Endothelial cell of umbilical vein (primary cell): ENCODE measurements at regions not wholly inside any gene's neighbourhood (a gene's known extent, or its start where the extent isn't known, plus 50 kb on each side); places are given as distances from the start of the nearest gene placed in this dataset.
"Not testable (repeated sequence)": the region's sequence is repeated elsewhere in the genome, so short reads cannot be mapped to it uniquely, and the experiment has no call there.

ENCODE experiments used
- CTCF ChIP-seq, 2 donors: IDR thresholded peaks; 1 replicate in 1 of 2; 2 replicates in 1 of 2; pipeline ENCODE4 v1.5.1; 2011; ENCODE audit warnings: low read length in 2 of 2, mild to moderate bottlenecking in 2 of 2, moderate library complexity in 2 of 2, control low read depth in 1 of 2, inconsistent platforms in 1 of 2, low read depth in 1 of 2; ENCODE audit not compliant: insufficient read depth in 1 of 2; ENCODE audit errors: extremely low read depth in 1 of 2
- EZH2 ChIP-seq: IDR thresholded peaks from 2 replicates; pipeline ENCODE4 v1.6.1; 2012; ENCODE audit warnings: borderline replicate concordance, low read depth, mild to moderate bottlenecking, moderate library complexity, low read length, inconsistent platforms; ENCODE audit not compliant: severe bottlenecking
- GATA2 ChIP-seq: IDR thresholded peaks from 2 replicates; pipeline ENCODE4 v1.7.0; 2011; ENCODE audit warnings: low read depth, mild to moderate bottlenecking, moderate library complexity, mixed read lengths, low read length; ENCODE audit not compliant: insufficient read length, insufficient read depth
- MYC ChIP-seq: IDR thresholded peaks from one replicate; pipeline ENCODE4 v1.6.1; 2011; ENCODE audit warnings: mild to moderate bottlenecking, low read depth, low read length
- POLR2A ChIP-seq: IDR thresholded peaks from 2 replicates; pipeline ENCODE4 v1.6.1; 2012; ENCODE audit warnings: low read depth, mild to moderate bottlenecking, control low read depth, low read length
- POLR2AphosphoS5 ChIP-seq: IDR thresholded peaks from 2 replicates; pipeline ENCODE4 v1.6.1; 2012; ENCODE audit warnings: low read depth, mild to moderate bottlenecking, control low read depth, low read length, moderate library complexity; ENCODE audit not compliant: insufficient read depth

- TF ChIP-seq CTCF (IDR thresholded peaks at IDR 0.05; ENCODE audit: extremely low read depth in 1 of 2, insufficient read depth in 1 of 2, low read depth in 1 of 2, low read length in 2 of 2); EZH2; MYC; POLR2A; GATA2; POLR2AphosphoS5: not testable (repeated sequence)
Measured at GRCh38 chr7:6958371-6958770, 132.3 kb upstream of the CCZ1B start.
